RPMI8226 (cell line): ENCODE measurements at regions not wholly inside any gene's neighbourhood (a gene's known extent, or its start where the extent isn't known, plus 50 kb on each side); places are given as distances from the start of the nearest gene placed in this dataset.
"Not testable (repeated sequence)": the region's sequence is repeated elsewhere in the genome, so short reads cannot be mapped to it uniquely, and the experiment has no call there.

Experiments
- DNase-seq: peaks from one replicate; pipeline ENCODE4 v3.0.0-alpha.2; 2015

DNA sequence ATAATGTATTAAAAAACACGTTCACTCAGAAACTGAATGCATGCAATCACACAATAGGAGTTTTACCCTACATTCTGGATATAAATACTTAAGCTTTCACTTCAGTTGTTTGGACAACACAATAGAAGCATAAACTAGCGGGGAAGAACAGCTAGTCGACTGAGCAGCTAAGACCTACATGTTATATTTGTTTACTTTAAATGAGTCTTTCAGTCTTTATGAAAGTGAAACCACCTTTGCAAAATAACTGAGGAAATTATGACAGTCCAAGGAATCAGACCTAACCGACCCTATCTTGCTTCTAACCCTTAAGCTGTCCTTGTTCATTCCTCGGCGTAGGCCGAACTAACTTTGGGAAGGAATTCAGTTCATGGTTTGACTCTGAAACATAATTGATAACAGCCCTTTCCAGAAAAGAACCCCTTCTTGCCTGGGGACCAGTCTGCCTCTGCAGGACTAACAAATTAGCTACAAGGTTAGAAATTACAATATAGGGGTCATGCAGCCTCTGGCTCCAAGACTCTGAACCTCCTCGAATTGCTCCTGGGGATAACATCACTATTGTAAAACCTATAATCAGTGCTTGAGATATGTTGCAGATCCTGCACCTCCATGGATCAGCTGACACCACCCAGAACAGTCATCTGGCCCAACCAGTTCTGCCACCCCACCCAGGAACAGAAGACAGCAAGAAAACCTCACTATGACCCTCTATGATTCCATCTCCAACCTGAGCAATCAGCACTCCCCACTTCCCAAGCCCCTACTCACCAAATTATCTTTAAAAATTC, 185.1 kb upstream of the KLF6 start:
- DNase-seq, result no peak

DNA sequence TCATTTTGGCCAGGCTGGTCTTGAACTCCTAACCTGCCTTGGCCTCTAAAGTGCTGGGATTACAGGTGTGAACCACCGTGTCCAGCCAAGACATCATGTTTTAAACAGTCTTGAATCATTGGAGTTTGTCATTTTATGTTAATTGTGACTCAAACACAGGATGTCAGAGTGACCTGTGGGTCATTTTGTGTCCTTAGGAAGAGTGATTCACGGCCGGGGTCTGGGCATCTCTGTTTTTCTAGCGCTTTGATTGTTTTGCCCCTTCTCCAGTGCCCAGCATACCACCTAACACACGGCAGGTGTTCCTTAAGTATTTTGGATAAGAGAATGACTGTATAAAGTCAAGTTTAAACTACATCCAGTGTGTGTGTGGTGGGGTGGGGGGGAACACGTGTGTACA, 183.7 kb upstream of the KLF6 start:
- DNase-seq, result no peak

DNA sequence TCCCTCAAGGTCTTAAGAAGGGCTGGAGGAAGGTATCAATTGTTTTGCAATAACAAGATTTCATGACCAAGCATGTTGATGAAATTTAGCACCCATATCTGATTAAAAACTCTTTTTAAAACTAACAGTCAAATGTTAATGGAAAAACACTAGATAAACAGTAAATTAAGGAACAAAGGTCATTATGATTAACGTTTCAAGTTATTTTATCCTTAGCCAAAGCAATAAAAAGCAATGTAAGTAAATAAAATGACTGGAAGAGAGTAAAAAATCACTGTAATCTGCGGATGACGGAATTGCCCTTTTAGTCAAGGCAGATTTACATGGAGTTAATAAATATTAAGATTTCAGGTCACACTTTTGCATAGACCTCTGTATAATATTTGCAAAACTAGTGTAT, 179.5 kb upstream of the KLF6 start:
- DNase-seq, result no peak

DNA sequence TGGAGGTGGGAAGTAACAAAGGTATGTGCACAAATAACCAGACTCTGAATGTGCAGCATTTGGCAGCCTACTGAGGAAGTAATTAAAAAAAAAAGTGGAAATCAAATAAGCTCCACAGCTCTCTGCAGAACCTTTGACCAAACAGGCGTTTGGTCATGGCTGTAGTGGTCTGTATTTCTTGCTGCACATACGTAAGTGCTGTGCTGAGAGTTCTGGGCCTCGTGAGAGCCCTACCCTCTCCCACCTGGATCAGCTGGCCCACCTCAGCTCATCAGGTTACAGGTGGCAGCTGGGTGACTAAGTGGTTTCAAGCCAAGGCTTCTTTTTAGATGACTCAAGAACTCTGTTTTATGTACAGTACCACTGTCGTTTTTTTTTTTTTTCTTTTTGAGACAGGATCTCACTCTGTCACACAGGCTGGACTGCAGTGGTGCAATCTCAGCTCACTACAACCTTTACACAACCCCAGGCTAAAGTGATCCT, 178.2 kb upstream of the KLF6 start:
- no peak for DNase-seq

DNA sequence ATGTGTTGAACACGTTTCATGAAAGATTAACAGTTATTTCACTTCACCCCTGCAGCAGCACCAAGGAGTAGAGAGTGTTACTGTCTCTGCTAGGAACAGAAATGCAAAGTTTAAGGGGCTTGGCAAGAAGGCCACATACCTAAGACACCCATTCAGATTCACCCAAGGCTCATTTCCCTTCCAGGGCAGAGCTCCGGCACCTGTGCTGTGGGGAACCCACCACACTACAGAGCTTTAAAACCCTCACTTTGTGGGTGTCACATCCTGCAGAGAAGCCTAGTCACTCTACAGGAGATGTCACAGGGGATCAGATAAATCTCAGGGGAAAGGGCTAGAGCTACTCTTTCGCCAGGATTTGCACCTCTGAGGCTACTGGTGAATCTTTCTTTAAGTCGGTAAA, 176.1 kb upstream of the KLF6 start:
- DNase-seq, result no peak

DNA sequence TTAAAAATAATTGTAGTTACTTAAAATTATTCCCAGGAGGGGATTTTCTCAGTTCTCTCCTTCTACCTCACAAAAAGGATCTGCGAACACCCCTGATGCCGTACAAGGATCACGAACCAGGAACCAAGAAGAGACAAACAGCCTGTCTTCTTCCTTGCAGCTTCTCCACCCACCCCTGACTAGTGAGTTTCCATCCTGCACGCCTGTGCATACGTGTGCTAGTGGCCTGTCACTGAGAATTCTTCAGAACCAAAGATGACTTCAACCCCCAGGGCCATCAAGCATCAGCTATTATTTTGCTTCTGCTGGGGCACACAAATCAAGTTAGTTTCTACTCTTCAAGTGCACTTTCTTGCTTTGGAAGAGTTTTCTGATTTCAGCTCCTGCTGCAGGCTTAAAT, 175.5 kb upstream of the KLF6 start:
- no peak for DNase-seq

DNA sequence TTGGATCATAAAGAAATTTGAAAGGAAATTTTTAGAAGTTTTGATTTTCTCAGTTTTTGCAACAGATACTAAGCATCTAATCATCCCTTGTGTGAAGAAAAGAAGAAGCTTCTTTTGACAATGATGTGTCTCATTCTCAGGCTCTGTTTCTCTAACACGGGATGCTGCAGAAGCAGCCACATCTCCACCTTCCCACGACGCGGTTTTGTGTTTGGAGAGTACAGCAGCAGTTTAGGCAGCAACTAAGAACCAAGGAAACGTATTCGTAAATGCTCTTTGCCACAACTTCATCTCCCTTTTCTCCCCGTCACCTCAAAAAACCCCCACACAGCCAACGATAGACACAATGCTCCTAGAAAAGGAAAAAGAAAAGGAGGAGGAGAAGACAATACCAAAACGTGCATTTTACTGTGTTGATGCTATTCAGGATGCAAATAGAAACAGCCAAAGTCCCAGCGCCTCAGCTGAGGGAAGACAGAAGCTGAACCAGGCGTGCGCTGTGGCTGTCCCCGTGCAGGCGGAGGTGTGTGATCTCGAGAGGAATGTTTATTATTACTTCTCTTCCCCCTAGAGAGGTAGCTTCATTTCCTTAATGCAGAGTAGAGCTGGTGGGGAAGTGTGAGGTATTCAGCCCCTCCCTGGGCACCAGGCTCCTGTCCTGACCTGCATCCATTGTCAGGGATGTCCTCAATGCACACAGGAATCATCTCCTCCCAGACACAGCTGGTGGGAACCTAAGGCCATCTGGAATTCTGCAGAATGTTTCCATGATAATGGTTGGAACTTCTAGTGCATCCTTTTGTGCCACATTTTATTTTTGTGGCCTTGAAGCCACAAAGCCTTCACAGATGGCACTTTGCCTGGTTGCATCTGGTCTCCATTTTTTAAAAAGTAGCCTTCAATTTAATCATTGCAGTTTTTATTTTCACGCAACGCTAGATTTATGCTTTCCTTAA, 174.6 kb upstream of the KLF6 start:
- no peak for DNase-seq

DNA sequence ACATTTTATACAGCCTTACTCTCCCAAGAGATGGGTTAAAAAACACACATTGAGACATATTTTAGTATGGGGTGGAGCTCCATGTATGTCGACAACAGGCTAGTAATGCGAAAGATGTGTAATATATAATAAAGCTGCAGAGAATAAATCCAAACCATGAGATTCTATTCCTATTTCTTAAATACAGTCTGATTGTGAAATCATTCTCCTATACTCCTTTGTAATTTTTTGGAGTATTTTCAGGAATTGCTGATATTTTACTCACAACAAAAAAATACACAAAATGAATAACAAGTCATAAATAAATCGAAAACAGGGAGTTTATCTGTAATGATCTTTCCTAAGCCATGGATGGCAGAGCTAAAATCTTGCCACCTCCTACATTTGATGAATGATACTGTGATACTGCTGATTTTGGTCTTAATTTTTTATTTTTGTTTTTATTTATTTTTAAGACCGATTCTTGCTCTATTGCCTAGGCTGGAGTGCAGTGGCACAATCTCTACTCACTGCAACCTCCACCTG, 173.5 kb upstream of the KLF6 start:
- DNase-seq, result no peak

DNA sequence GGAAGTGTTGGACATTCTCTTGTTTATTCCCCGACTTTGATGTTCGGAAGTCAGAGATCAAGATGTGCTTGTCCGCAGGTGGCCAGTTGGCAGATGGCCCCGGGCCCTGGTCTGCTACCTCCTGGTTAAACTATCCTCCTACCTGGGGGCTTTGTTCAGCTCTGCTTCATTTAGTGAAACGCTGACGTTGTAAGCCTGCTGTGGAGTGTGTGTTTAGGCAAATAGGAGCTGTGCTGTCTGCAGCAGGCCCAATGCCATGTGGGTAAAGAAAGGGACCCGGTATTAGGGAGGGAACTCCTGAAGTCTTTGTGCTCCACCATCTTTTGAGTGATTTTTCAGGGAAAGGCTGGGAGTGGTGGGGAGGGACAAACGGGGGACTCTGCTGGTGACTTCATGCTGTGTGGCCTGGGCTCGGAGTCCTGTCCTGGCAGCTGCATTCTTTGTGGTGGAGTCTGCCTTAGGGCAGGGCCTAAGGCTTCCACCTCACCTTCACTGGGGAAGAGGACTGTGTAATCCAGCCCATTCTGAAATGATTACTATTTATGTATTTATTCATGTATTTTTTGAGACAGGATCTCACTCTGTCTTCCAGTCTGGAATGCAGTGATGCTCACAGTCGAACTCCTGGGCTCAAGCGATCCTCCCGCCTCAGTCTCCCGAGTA, 171.1 kb upstream of the KLF6 start:
- DNase-seq, result no peak

DNA sequence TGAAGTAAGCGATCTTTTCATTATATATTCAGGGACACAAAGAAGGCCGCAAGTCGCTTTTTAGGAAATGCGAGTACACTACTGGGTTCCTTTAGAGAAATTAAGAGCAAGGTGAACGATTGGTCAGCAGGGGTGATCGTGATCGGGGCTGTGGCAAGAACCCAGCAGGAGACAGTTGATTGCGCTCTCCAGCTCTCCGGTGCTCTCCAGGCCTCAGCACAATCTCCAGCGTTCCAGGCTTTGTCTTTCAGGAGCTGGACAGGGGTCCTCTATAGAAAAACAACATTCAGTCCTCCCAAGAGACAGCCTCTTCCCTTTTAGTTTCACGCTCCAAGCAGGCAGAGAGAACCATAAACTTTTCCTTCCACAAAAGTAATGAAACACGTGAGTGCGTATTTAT, 170.5 kb upstream of the KLF6 start:
- DNase-seq, result no peak

DNA sequence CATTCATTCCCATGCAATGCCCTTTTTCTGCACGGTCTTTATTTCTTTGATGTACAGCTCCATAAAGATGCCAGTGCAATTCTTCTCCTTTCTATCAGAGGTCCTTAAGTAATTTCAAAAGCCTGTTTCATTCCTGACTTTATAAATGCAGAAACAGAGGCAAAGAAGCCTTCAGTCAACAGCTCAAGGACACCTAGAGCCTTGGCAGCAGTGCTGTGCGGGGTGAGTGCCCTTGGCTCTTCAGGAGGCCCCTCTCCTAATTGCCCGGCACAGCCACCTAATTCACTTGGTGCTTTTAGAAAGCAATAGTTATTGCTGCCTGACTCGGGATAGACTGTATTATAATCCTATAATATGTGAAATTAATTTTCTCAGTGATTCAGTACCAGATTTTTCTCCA, 169.6 kb upstream of the KLF6 start:
- DNase-seq, result no peak

DNA sequence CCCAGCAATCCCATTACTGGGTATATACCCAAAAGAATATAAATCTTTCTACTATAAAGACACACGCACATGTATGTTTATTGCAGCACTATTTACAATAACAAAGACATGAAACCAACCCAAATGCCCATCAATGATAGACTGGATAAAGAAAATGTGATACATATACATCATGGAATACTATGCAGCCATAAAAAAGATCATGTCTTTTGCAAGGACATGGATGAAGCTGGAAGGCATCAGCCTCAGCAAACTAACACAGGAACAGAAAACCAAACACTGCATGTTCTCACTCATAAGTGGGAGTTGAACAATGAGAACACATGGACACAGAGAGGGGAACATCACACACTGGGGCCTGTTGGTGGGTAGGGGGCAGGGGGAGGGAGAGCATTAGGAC, 169.0 kb upstream of the KLF6 start:
- not testable (repeated sequence) for DNase-seq

DNA sequence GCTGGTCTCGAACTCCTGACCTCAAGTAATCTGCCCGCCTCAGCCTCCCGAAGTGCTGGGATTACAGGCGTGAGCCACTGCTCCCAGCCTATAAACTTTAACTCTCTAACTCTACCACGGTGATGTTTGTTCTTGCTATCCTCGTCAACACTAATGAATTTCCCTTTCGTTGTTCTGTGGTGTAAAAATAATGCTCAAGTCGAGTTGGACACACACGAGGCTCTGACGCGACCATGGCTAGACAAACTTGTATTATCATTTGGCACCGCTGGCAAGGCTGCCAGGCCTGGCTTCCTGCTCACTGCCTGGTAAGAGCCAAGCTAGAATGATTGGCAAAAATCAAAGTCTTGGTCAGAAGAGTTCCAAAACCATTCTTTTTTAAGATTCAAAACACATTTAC, 167.0 kb upstream of the KLF6 start:
- DNase-seq, result no peak

DNA sequence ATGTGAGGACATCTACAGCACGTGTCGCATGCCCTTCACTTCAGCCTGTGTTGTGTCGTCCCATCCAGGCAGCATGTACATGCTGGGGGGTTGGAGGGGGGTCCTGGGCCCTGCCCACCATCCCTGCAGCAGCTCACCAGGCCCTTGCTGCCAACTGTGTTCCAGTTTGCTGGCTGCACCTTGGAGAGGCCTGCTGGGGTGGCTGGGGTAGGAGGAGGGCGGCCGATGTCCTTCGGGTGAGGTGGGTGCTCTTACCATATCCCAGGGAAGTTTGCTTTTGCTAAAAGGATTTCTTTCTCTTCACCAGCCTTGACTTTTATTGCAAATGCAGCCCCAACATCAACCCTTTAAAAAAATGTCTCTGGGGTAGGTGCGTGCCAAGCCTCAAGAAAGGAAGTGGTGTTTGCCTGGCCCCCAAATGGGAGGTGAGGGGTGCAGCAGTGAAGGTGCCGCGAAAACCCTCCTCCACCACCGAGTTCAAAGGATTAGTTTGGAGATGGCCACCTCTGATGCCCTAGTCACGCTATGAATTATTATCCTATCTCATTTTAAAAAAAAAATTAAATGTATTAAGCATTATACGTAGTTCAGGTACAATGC, 165.8 kb upstream of the KLF6 start:
- no peak for DNase-seq

DNA sequence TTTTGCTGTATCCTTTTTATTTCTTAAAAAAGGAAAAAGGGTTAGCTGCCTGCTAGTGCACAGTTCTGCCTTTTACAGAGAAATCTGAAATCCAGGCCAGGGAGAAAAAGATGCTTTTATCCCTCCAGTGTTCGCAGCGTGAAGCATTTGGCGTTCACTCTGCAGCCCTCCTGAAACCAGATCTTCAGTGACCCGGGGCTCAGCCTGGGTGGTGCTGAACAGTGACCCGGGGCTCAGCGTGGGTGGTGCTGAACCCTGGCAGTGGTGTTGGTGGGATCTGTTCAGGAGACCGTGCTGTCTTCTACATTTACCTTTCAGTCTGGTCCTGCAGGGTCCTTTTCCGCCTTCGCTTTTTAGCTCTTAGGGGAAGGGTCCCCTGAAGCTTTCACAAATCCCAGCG, 164.7 kb upstream of the KLF6 start:
- no peak for DNase-seq

DNA sequence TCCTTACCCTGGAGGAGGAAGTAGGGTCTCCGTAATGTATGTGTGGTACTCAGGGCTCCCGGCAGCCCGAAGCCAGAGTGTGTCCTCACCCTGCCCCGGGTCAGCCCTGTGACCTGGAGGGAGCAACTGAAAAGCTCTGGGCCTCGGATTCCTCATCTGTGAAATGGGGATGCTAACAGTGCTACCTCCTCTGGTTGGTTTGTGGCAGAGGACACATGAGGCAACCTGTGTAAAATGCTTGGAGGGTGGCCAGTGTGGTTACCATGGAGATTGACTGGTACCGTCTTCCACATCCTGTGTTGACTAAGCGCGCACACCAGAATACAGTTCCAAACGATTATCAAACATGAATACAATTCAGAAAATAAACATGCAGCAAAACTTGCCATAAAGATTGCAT, 163.8 kb upstream of the KLF6 start:
- DNase-seq, result peak; percentile 8

DNA sequence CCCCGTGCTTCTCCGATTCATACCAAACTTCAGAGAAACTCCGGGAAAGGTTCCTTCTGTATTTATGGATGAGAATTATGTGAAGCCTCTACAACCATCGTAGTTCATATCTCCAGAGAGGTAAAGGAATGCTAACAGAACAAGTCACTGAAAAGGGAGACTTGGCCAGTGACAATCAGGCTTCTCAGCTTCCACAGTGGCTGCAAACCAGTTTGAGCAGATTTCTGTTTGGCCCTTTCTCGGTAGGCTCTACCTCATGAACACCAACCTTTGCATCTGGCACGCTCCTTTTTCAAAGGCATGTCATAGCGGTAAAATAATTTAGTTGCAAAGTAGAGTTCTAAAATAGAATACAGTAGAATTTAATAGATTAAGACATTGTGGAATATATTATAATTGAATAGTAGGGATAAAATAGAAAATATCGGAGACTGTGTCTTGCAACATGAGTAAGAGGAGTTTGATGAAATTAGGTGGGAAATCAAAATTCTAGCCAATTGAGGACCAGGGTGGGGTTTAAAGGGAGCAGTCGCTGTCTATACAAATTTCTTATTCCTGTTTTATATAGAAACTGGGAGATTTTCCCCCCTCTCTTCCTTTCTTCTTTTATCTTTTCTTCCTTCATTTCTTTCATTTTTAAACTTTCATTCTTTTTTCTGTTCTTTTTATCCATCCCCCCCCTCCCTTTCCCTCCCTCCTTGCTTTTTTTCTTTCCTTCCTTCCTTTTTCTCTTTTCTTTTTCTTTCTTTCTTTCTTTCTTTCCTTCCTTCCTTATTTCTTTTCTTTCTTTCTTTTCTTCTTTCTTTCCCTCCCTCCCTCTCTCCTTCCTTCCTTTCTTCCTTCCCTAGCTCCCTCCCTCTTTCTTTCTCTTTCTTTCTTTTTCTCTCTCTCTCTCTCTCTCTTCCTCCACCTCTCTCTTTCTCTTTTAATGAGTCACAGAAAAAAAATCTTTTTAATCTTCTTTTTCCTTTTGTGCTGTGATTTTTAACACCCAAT, 161.5 kb upstream of the KLF6 start:
- no peak for DNase-seq

DNA sequence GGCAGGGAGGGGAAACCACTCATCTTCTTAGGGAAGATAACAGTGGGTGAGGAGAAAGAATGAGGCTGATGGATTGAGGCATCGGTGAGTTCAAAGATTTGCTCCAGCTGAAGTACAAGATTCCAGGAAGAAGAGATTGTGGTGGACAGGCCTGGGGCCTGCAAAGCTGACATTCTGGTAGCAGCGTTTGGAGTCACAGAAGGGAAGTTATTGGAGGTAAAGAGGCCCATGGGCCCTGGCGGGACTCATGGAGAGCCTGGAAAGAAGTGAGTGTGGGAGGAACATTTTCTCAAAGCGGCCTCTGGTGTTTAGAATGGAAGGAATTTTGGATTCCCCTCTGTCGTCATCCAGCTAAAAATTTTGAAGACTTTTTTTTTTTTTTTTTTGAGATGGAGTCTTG, 160.0 kb upstream of the KLF6 start:
- DNase-seq, result no peak

DNA sequence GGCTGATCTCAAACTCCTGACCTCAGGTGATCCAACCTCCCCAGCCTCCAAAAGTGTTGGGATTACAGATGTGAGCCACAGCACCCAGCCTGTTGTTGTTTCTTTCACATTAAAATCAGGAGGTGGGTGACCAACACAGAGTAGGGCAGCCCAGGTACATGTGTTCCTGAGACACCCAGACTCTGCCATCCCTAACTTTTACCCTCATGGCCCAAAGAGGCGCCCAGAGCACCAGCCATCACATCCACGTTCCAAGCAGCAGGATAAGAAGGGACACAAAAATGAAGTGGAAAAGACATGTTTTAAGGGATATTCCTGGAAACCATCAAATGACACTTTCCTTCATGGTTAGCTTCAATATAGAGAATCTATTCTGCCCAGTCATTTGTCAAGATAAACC, 159.6 kb upstream of the KLF6 start:
- no peak for DNase-seq

DNA sequence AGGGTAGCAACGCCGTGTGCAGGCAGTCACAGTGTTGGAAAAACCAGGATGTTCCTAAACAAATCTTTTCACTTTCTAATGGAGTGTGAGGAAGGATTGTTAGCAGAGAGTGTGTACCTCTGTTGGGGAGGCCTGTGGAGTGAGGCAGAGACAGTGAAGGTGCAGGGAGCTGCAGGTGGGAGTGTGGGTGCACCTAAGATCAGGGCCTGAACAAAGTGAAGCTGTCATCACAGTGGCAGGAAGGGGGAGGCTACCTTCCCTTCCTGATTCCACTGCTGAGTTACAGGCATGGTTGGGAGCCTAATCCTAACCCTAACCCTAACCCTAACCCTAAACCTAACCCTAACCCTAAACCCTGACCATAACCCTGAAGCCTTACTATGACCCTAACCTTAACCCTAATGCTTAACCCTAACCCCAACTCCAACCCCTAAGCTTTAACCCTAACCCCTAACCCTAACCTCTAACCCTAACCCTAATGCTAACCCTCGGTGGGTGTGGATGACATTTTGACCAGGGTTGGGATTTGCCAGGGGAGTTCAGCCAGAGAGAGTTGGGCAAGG, 158.8 kb upstream of the KLF6 start:
- DNase-seq, result no peak

DNA sequence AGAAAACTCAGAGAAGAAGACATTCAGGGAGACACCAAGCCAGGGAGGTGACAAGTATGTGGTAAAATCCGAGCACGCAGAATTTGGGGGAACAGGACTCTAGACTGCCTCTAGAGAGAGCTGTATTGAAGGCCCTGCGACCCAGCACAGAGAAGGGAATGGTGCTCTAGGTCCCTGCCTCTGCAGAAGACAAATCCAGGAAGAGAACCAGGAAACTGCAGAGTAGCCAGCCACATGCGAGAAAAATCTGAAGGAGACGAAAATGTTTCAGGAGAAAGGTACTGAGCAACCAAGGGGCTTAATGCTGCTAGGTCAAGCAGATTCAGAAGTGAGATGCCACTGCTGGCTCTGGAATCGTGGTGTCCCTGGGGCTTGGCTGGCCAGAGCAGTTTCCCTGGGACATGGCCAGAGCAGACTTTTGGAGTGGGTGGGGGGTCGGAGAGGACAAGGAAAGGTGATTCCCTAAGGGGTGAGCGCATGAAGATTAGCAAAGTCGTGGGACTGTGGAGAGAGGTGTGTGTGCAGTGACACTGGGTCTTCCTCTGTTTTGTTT, 158.0 kb upstream of the KLF6 start:
- DNase-seq, result no peak
